HS-5 (cell line): ENCODE measurements at regions not wholly inside any gene's neighbourhood (a gene's known extent, or its start where the extent isn't known, plus 50 kb on each side); places are given as distances from the start of the nearest gene placed in this dataset.

Source experiments
- DNase-seq: peaks from one replicate; pipeline ENCODE4 v3.0.0-alpha.2; 2012; ENCODE audit warnings: low read depth

DNA sequence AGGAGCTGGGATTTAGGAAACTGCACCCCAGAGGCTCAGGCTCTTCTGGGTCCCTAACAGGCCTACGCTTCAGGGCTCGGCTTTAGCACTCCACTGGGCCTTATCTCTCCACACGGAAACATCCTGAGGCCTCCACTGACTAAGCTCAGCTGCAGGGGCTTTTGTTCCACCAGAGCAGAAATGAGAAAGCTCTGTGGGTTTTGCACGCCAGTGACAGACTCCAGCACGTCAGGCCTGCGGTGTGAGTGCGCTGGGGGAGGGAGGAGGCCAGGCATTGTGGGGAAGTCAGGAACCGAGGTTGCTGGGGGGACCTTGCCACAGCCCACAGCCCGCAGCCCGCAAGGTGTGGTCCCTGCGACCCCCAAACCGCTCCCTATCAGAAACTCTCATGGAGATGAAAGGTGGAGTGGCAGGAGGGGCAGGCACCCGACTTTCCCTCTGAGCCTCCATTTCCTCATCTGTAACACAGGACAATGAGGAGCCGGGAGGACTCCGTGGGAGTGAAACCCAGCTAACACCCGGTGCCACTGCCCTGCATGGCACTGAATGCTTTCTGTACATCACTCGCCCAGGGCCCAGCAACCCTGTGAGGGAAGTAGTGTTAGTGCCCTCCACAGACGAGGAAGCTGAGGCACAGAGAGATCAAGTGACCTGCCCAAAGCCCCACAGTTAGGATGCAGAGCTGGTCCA, 106.5 kb downstream of the TPRA1 start:
- DNase-seq, result no peak

- DNase-seq, result no peak
Observed at GRCh38 chr3:127483005-127483641, 107.4 kb downstream of the TPRA1 start.

- no peak for DNase-seq
Observed at GRCh38 chr3:127482216-127483004, 108.1 kb downstream of the TPRA1 start.

GRCh38 chr3:127480196-127480954, 110.2 kb downstream of the TPRA1 start:
- DNase-seq, result no peak

DNA sequence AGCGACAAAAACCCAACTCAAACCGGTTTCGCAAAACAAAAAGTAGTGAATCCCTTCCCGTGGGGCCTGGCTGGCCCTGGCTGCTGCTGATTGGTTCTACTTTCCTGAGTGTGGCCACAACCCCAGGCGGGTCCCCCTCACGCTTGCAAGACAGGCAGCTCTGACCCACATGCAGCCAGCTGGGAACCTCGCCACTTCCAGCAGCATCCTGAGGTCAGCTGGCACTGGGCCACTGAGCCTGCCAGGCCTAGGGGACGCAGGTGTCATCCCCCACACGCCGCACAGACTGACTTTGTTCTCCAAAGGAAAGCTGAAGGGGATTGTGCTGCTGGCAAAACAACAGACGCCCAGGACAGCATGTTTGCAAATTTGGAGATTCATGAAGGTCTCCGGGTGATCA, 111.1 kb downstream of the TPRA1 start:
- DNase-seq, result no peak

DNA sequence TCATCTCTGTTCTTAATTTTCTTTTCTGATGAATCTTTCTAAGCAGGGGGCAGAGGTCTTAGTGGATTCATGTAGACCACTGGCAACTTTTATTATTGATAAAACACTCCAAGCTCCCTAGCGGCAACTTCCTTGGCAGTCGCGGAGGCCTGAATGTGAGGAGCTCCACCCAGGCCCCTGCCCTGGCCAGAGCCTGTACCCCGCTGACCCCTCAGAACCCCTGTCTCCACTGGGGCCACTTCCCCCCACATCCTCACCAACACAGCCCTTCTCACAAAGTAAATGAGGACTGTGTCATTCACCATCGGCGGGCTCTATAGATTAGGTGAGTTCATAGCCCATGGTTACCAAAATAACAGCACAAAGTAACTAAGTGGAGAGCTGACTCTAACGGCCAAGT, 111.6 kb downstream of the TPRA1 start:
- DNase-seq, result no peak

GRCh38 chr3:127477396-127477795, 113.1 kb downstream of the TPRA1 start:
- no peak for DNase-seq

DNA sequence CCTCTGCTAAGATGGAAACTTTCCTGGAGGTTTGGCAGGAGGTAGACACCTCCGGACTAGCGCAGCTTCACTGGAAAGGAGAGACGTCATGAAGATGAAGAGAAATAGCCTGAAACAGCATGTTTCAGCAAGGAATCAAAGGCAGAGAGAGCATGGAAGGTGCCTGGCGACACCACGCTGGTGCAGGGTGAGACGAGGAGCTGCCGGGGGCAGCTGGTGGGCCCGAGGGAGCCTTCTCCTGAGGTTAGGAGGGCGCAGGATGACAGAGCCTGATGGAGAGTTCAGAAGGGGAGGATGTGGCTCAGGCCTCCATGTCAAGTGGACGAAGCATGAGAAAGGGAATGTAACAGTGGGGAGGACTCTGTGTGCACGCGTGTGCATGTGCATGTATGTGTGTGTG, 113.6 kb downstream of the TPRA1 start:
- DNase-seq, result no peak

GRCh38 chr3:127475975-127476705, 114.4 kb downstream of the TPRA1 start:
- no peak for DNase-seq

DNA sequence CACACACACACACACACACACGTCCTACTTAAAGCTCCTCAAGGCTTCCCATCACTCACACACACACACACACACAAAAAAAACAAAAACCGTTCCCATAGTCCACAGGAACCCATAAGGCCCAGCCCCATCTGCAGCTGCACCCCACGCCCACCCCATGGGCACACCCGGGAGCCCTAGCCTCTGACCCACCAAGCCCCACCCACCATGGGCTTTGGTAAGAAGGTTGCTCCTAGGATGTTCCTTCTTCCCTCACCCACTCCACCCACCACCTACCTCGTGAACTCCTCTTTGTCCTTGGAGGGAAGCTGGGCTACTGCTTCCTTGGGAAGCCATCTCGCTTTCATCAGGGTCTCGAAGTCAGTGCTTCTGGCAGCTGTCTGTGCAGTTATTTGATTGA, 115.1 kb downstream of the TPRA1 start:
- DNase-seq, result no peak

GRCh38 chr3:127473244-127474024, 117.1 kb downstream of the TPRA1 start:
- no peak for DNase-seq

GRCh38 chr3:127472506-127472905, 118.0 kb downstream of the TPRA1 start:
- no peak for DNase-seq

GRCh38 chr3:127471142-127471541, 119.4 kb downstream of the TPRA1 start:
- DNase-seq, result no peak

DNA sequence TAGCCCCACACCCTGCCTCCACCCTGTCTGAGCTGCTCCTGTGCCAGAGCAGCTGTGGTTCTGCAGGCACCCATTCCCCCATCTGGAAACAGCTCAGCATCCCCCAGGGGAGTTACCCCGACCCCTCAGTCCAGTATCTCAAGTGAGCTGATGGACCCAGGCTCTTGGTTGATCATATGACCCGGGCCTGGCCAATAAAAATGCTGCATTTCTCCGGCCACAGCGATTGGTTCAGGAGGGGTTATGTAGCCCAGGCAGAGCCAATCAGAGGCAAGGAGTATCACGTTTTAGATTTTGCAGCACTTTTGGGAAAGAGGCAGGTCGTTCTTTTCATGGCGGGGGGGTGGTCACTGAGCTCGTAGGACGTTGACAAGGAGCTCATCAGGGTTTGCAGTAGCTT, 120.8 kb downstream of the TPRA1 start:
- no peak for DNase-seq

DNA sequence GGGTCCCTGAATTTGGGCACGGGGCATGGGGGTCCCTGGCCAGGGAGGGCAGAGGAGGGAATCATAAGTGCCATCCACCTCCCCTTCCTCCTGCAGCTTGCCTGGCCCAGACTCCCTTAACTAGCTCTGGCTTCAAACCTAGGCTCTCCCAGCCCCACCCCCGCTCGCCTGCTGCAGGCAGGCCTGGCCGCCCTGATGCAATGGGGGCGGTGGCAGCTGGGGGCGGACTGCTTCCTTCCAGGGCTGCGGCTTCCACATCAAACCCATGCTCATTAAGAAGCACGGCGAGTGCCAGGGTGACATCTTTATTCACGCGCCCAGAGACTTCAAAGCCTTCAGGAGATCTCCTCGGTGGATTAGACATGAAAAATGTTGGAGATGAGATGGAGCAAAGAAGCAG, 123.1 kb downstream of the TPRA1 start:
- DNase-seq, result no peak

GRCh38 chr3:127464642-127465041, 125.9 kb downstream of the TPRA1 start:
- no peak for DNase-seq

DNA sequence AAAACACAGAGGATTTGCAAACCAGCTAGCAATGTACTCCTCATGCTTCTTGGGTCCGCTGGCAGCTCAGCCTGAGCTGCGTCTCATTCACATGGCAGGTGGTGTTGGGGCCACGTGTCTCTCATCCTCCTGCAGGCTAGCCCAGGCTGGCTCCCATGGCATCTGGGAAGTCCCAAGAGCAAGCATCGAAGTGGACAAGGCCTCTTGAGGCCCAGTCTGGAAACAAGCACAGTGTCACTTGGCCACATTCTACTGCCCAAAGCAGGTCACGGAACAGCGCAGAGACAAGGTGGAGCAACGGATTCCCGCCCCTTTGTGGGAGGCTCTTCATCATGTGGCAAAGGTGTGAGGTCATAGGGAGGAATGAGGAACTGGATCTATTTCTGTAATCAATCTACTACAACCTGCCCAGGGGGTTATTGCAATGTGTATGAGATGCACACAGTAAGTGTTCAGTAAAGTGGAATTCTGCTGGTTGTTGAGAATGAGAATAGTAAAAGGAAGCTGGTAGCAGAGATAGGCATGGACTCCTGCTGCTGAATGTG, 128.3 kb downstream of the TPRA1 start:
- DNase-seq, result no peak

GRCh38 chr3:127461286-127461910, 129.1 kb downstream of the TPRA1 start:
- no peak for DNase-seq

- no peak for DNase-seq
Observed at GRCh38 chr3:127459891-127460290, 130.6 kb downstream of the TPRA1 start.
